Ishikawa (cell line): ENCODE measurements at regions not wholly inside any gene's neighbourhood (a gene's known extent, or its start where the extent isn't known, plus 50 kb on each side); places are given as distances from the start of the nearest gene placed in this dataset.

Experiments used
- CEBPB ChIP-seq: IDR thresholded peaks from 2 replicates; pipeline ENCODE4 v1.6.1; 2012
- CREB1 ChIP-seq: IDR thresholded peaks from 2 replicates; pipeline ENCODE4 v1.6.1; 2012; ENCODE audit warnings: low read depth
- EP300 ChIP-seq: IDR thresholded peaks from 2 replicates; pipeline ENCODE4 v1.6.1; 2012; ENCODE audit warnings: borderline replicate concordance
- MAX ChIP-seq: IDR thresholded peaks from 2 replicates; pipeline ENCODE4 v1.6.1; 2012
- RAD21 ChIP-seq: IDR thresholded peaks from 2 replicates; pipeline ENCODE4 v1.6.1; 2012; ENCODE audit warnings: low read depth
- REST ChIP-seq: IDR thresholded peaks from 2 replicates; pipeline ENCODE4 v1.6.1; 2012; ENCODE audit warnings: low read depth, mild to moderate bottlenecking
- TAF1 ChIP-seq: IDR thresholded peaks from 2 replicates; pipeline ENCODE4 v1.6.1; 2012; ENCODE audit warnings: low read depth, mild to moderate bottlenecking
- TCF12 ChIP-seq: IDR thresholded peaks from 2 replicates; pipeline ENCODE4 v1.6.1; 2012; ENCODE audit warnings: low read depth
- YY1 ChIP-seq: IDR thresholded peaks from 2 replicates; pipeline ENCODE4 v1.6.1; 2012; ENCODE audit warnings: low read depth
- ZBTB7A ChIP-seq: IDR thresholded peaks from 2 replicates; pipeline ENCODE4 v1.6.1; 2012; ENCODE audit warnings: low read depth
- TF ChIP-seq, protein P1 (sequence below): IDR thresholded peaks from 2 replicates; pipeline ENCODE4 v1.6.1; 2012

DNA sequence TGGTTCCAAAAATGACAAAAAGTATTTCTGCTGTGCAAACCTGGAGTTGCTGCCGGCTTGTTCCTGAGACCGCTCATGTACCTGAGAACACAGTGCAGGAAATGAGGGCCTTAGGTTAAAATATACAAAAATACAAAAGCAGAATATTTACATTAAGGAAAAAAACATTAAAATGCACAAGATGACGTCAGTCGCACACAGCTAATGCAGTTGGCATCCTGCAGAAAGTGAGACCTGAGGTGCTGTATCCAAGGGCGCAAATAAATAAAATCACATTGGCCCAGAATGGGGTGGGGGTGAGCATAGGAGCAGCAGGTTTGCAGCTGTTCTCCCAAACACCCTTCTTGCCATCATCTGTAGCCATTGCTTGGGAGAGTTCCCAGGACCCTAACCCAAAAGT is 310.6 kb upstream of the BTBD3 start:
- TF ChIP-seq MAX (no peak), REST (no peak), YY1 (no peak), TAF1 (no peak), RAD21 (no peak), EP300 (no peak), CEBPB (no peak), TCF12 (no peak), ZBTB7A (no peak), CREB1 (no peak)
- TF ChIP-seq, protein P1, sequence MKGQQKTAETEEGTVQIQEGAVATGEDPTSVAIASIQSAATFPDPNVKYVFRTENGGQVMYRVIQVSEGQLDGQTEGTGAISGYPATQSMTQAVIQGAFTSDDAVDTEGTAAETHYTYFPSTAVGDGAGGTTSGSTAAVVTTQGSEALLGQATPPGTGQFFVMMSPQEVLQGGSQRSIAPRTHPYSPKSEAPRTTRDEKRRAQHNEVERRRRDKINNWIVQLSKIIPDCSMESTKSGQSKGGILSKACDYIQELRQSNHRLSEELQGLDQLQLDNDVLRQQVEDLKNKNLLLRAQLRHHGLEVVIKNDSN, result no peak
